Muscle of back (tissue), 3 donors: ENCODE measurements at regions not wholly inside any gene's neighbourhood (a gene's known extent, or its start where the extent isn't known, plus 50 kb on each side); places are given as distances from the start of the nearest gene placed in this dataset.

ENCODE experiments used
- DNase-seq, 3 donors: peaks; one replicate each; pipeline versions ENCODE4 v3.0.0 to v3.0.0-alpha.2; 2013

DNA sequence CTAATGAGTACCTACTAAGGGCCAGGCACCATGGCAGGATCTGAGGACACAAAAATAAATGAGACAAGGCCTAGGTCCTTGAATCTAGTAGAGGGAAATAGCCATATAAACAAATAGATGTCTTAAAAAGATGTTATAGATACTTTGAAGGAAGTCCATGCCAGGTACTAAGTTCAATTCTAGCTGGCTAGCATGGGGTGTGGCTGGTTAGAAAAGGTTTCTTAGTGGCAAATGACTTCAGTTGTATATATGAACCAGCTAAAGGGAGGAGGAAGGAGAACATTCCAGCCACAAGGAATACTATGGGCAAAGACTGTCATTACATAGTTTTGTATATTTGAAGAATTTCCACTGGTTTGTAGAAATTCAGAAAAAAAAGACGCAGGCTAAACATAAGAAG, 133.6 kb upstream of the BMP4 start:
- no peak for DNase-seq

DNA sequence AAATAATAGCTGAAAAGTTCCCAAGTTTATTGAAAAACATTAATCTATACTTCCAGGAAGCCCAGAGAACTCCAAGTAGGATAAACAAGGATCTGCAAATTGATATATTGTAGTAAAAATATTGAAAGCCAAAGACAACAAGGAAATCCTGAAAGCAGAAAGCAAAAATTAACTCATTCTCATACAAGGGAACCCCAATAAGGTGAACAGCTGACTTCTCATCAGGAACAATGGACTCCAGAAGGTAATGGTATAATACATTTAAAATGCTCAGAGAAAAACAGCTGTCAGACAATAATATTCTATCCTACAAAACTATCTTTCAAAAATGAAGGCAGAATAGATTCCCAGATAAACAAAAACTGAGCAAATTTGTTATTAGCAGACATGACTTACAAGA, 138.1 kb upstream of the BMP4 start:
- no peak for DNase-seq

DNA sequence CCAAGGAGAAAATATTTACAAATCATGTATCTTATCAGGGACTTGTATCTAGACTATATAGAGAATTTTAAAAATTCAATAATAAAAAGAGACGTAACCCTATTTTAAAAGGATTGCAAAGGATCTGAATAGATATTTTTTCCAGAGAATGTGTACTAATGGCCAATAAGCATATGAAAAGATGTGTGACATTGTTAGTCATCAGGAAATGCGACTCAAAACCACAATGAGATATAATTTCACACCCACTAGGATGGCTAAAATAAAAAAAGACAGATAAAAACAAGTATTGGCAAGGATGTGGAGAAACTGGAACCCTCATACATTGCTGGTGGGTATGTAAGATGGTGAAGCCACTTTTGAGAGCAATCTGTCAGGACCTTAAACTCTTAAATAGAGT, 141.9 kb upstream of the BMP4 start:
- DNase-seq, result no peak

DNA sequence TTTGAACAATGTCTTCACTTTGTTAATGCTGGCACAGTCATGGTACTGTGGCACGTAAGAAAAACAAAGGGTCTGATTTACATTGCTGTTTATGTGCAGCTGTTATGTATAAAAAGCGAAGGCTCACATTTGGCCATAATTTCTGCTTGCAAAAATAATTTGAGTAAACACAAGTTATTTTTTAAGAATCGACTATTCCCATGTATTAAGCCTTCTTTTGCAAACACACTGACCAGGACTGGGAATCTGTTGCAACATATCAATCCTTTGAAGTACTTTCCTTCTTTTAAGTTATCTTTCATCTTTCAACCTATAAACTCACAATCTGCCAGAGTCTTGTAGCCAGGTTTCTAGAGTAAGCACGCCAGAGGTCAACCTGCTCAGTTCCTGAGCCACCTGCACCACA, 145.4 kb upstream of the BMP4 start:
- no peak for DNase-seq

DNA sequence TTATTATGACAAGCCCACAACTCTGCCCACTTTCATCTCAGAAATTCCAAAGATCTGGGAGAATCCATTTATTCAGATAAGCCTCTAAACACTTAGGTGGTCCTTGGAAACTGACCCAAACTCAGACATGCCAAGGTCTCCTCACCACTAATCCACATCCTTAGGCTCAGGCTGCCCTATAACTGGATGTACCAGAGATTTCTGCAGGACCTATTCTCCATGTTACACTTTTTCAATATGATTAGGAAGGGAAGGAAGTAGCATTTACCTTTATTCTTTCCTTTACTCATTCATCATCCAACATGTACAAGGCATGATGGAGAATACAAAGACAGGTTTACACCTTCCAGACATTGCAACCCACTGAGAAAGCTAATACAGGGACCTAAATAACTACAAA, 145.9 kb upstream of the BMP4 start:
- DNase-seq, result no peak

DNA sequence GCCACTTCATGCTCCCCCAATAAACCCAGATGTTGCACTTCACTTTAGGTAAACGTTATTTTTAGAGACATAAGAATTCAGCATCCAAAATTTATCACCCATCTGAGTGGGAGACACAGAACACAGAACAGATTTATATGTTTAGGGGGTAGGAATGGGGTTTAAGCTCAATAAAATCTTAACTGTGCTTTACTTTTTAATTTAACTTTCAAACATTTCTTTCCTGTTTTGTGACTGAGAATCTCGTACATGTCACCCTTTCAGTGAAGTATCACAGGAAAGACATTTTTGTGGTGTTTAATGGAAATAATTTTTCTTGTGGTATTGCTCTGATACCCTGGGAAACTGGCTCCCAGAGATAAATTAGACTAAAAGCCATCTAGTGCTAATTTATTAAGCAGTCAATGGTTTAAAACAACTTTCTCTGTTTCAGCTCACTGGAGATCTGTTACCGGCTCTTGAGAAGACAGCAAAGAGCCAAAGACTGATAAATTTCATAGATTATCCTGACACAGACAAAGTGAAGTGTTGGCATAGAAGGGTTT, 148.0 kb upstream of the BMP4 start:
- DNase-seq, result no peak

DNA sequence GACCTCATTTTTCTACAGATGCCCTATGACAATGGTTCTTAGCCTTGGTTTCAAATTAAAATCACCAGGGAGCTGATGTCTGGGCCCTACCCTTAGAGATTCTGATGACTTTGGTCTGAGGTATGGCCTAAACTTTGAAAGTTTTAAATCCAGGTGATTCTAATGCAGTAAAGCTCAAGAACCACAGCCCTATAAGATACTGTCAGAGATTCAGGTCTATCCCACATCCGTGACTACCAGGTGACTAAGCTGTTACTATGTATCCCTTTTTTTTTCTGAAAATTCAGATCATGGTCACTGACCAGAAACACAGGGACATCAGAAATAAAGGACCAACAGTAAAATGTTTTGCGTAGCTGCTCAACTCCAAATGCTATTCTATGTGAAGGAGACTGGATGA, 148.8 kb upstream of the BMP4 start:
- DNase-seq, result no peak

DNA sequence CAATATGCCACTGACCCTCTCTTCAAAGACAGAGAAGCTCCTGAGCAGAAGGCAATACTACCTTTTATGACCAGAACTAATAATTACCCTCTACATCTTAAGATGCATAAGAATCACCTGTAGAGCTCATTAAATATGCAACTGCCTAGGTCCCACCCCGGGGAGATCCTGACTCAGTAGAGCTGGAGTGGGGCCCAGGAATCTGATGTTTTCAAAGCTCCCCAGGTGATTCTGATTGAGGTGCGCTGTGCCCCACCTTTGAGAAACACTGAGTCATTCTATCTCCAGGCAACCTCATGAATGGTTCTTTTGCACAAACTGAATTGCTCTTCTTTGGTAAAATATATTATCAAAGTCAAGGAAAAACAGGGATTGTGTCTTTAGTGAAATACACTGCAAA, 149.3 kb upstream of the BMP4 start:
- DNase-seq, result no peak

DNA sequence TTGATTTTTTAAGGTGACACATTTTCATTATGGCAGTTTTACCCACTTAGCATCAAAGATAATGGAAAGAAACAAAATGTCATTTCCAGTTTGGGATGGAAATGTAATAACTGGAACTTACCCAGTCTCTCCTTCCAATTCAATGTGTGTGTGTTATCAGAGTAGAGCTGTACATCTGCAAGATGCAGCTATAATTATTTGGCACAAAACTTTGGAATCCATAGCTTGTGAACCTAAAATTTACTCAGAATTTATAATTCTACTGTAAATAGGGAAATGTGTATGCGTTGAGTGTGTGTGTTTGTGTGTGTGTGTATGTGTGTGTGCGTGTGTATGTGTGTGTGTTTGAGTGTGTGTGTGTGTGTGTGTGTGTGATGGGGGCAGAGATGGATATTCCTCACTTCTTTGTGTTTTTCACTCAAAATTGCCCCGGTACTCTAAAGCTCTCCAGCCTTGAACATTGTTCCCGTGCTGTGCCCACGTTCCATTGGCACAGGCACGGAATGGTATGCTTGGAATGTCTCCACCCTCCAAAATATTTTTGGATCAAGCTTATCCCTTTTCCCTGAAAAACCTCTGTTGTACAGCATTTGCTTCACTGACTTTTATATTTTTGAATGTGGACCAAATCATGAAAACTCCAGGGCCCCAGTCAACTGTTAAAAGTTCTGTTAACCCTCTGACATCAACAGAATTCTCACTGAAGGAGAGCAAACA, 150.2 kb upstream of the BMP4 start:
- peak; percentile 36 to 77 (median 52) for DNase-seq

DNA sequence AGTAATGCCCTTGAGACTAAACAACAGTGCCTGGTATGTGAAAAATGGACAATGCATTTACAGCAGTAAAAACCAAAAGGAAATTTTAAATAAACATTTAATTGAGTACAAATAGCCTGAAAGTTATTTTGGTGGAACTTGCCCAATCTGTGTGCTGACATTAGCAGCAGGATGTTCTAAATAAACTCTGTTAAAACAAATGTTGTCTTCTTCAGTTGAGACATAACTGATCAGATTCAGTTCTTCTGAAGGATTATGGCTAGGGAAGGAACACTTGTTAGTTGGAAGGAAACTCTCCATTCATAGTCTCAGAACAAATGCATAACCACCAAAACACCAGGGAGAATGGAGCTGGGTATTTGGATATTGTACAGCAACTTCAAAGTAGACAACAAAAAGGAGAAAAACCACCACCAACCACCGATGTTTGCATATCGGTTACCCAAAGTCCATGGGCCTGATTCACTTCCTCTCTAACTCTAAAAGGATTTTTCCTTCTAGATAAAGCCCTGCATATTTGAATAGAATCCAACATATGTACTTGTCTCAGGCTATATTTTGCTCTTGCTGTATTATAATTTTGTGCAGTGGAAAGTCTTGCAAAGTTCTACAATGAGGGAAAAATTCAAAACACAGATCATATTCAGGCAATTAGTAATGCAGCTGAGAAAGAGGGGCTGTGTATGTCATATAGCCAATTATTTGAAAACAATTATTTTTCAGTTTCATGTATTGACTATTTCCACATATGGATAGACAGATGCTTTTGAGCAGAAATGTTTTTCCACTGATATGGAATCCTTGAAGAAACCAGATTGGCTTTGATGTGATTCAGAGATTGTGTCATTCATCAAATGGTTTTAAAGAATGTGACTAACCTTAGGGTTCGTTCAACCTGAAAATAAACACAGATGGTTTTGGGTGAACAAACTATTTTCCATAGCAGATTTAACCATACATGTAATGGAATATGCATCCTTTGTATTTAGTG, 152.2 kb upstream of the BMP4 start:
- peak in 2 of 3 donors; percentile 35 to 49 for DNase-seq

DNA sequence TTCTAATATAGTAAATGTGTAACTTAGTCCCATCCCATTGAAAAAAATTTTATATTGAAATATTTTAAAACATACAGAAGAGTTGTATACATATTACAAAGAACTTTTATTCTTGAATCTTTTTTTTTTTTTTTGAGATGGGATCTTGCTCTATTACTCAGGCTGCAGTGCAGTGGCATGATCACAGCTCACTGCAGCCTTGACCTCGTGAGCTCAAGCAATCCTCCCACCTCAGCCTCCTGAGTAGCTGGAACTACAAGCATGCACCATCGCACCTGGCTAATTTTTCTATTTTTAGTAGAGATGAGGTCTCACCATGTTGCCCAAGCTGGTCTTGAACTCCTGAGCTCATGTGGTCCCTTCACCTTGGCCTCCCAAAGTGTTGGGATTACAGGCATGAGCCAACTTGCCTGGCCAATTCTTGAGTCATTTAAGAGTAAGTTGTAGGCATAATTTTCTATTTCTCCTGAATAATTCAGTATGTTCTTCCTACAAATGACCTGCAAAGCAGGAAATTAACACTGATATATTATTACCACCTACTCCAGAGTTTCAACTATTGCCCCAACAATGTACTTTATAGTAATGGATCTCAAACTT, 153.0 kb upstream of the BMP4 start:
- DNase-seq, result no peak

DNA sequence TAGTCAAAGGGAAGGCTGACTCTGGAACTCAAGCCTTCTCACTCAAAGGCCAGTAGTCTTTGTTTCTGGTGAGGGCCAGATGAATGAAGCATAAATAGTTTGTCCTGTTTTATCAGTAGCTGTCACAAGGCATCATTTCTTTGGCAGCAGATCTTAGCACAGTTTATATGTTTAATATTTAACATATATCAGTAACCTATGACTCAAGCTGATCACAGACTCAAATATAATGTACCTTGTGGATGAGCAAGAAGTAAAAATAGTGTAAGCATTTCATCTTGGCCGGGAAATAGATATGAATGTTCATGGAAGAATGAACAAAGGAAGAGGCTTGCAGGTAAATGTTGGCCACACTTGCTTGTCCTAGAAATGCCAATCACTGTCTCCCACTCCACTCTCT, 158.3 kb upstream of the BMP4 start:
- no peak for DNase-seq

DNA sequence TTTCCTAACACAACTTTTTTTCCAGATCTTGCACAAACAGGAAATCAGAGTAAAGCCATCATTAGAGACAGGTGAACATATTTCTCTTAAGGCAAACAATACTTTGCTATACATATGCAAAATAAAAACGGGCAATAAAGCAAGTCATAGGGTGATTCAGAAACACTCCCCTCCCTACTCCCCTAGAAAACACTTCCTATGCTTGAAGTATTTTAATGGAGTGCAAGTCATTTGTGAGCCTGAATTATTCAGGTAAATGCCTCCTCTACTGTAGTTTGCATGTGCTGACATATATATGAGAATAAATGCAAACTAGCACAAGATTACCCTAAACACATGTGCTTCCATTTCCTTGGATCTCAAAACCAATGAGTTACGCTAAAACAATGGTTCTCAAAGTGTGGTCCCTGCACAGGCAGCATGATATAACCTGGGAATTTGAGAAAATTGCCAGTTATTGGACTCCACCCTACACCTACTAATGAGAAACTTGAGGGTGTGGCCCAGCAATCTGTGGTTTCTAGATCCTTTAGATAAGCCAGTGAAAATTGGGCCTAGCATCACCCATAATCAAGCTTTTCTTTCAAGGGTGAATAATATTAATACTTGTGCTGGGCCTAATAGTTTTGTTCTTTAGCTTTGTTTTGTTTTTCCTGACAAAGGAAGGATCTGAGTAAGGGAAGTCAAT, 159.7 kb upstream of the BMP4 start:
- DNase-seq, result no peak

DNA sequence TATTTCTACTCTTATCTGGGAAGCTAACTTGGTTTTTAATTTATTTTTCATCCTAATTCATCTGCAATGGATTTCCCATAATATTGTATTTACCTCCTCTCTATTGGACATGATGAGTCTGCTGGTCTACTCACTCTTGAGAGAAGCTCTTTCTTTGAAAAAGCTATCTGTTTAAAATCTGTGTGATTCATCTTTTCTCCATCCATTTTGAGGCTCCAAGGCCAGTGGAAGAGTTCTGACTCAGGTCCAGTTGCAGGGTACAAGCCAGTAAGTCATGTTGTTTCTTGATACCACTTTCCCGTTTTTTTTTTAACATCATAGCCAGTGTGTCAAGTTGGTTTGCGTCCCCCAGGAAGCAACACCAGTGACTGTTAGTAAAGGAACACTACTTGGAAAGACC, 160.3 kb upstream of the BMP4 start:
- DNase-seq, result no peak

DNA sequence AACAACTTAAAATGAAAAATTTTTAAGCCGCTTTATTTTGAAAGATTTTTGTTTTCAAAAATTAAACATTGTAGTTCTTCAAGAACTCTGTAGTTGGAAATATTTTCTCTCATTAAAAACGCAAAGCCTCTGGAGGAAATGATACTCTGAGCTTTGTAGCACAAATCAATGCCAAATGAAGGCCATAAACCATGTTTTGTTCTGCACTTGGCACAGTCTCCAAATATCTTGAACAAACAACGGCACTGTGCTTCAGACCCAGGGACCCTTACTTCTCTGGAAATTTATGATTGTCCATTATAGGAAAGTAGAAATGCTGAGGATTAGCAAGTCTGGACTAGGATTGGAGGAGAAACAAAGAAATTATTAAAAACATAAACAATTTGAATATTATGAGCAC, 160.8 kb upstream of the BMP4 start:
- DNase-seq, result no peak

DNA sequence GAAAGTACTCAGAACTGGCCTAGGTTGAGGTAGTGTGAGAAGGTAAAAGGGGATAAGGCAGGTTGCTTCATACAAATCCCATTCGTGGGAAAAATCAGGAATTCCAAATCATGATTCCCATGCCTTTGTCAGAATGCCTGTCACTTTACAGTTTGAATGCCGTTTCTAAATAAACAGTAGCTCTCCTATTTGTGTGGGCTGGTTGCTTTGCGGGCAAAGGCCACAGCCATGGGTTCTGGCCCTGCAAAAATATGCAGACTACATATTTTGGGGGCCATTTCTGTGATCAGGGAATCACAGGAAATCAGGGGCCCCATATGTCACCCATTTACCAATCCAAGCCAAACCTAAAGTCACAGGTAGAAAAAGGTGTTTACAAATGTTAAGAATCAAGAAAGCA, 161.3 kb upstream of the BMP4 start:
- DNase-seq, result no peak

DNA sequence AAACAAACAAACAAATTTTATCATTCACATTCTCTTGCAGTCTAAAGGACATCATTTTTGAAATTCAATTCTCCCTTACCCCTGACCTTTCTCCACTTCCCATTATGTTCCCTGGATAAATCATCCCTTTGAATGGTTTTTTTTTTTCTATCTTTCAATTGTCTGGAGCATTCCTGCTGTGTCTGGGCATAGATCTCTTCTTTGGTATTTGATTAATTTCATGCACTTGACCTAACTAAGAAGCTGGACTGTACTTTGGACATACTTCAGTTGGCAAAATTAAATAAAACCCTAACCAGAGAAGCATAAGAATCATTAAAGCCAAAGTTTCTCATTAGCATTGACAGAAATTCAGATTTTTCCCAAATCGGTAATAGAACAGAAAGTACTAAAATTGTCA, 163.6 kb upstream of the BMP4 start:
- no peak for DNase-seq

DNA sequence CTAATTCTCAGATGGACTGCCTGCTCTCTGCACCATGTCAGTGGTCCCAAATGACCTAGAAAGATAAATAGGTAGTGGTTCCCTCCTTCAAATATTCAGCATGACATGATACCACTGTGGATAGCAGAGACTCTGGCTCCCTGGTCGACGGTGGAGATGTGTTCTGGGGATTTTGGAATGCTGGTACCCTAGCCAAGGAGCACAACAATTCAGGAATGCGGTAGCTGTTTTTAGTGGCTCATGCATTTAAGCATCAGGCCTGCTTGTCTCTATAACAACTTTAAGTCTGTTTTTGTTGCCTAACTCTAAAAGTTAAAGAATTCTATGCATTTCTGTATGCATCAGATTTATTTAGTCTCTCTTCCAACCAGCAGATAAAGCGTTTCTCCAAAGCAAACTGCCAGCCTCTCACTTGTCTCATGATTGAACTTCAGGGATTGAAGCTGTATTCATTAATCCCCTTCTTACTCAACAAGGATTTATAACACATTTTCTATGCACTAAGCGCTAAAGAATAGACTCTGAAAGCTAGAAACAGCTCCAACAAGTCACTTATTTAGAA, 164.9 kb upstream of the BMP4 start:
- peak in 2 of 3 donors; percentile 27 to 57 for DNase-seq

DNA sequence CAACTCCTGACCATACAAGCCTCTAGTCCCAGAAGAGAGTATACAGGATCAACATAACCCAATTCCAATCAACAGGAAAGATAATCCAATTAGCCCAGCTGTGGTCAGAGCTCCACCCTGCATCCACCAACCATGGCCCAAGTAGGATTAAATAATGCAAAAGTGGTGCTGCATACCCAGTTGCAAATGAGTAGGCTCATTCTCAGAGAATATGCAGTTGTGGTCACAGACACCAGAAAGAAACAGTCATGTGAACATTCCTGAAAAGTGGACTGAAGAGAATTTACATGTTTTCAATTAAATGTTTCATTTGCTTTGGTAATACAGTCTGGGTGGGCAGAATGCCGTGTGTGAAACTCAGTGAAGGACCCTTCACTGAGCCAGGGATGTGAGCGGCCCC, 167.2 kb upstream of the BMP4 start:
- DNase-seq, result no peak

DNA sequence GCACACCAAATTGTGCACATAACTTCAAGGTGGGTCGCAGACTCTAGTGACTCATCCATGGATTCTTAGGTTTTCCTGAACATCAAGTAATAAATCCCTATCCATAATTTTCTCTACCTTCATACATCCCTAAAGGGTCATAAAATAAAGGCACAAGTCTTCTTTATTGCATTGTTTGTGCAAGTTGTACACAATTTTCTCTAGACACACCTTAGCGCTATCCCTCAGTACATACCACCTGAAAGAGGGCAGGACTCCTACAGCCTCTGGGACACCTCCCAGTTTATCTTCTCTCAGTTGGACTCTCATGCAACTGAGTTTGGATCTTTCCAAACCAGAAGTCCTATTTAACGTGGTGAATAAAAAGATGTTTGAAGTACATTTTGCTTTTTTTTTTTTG, 168.5 kb upstream of the BMP4 start:
- DNase-seq, result no peak

DNA sequence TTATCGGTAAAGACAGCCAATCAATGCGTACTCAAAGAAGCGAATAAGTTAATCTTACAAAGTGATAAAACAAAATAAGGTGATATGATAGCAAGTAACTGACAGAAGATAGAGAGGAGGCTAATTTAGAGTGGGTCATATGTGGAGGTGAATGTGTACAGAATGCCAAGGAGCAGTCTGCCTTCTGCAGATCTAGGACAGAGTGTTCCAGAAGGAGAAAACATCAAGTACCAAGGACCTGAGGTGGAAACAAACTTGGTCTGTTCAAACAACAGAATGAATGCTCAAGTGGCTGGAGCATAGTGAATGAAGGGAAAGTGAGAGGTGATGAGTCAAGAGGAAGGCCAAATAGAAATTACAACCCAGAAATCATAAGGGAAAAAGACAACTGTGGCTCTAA, 170.3 kb upstream of the BMP4 start:
- no peak for DNase-seq

DNA sequence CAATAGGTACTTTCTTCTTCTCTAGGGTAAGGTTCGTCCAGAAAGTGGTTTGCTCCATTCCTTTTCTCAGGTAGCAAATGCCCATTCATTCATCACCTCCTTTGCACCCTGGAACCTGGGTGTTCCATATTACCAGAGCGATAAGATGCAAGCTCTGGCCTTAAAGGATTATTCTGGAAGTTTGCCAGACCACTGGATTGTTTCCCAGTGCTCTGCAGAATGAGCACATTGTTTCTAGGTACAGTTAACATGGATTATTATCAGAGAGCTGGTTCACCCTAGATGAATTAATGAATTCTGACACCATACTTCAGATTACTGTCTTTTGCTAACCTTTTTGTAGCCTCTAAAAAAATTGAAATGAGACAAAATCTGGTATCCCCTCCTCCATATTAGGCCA, 170.9 kb upstream of the BMP4 start:
- no peak for DNase-seq
